ENCODE measurements at regions not wholly inside any gene's neighbourhood (a gene's known extent, or its start where the extent isn't known, plus 50 kb on each side); places are given as distances from the start of the nearest gene placed in this dataset.

DNA sequence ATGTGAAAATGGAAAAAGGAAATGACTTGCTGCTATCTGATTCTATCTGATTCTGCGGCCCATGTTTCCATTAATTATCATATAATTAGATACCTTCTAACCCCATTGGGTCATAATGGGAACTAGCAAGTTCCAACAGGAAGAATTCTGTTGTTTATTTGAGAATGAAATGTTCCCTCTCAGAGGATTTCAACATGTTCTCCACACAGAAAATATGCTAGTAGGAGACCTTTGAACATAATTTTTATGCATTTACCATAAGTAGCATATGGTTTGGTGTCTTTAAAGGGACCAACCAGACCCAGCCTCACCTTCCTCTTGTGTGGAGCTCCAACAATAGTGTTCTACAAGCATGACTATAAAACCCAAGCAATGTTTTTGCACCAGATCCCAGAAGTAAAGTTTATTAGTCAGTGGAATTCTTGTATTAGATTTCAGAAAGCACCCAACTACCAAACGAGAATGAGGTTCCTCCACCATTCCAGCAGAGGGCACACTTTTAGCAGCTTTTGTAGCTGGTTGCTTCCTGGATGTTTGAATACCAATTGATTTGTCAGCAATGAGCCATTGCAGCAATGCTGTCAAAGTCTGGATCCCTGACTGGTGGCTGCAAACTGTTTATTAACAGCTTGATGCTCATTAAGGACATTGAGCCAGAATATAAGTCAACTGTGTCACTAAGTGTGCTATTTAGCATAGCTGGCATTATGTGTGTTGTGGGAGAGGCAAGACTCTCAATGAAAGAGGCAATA is 143.6 kb upstream of the GJE1 start:
- H3K9me3 Mint-ChIP-seq, result no peaks in the 10 kb centered on the region
- no peak overlapping the region for H3K9ac ChIP-seq
- no peaks in the 10 kb centered on the region for H3K4me1 ChIP-seq
- no peaks in the 10 kb centered on the region for H3K27me3 Mint-ChIP-seq (ENCODE audit: insufficient read depth, low read depth)
- H3K4me3 Mint-ChIP-seq, result no peak overlapping the region
- H3K36me3 Mint-ChIP-seq, result no peaks in the 10 kb centered on the region
- no peak overlapping the region for H3K4me3 ChIP-seq
- no peaks in the 10 kb centered on the region for H3F3A ChIP-seq (ENCODE audit: low read depth)
- peak overlapping the region; percentile 86 for H2AFZ ChIP-seq (replicated peaks)
- peak; percentile 79 for DNase-seq (ENCODE audit: low spot score)
- no peaks in the 10 kb centered on the region for H3K9me3 ChIP-seq (ENCODE audit: low read depth)
- H3K36me3 ChIP-seq, result no peaks in the 10 kb centered on the region
- H4K20me1 ChIP-seq (ENCODE audit: low read depth), result no peaks in the 10 kb centered on the region
- H3K27ac Mint-ChIP-seq, result no peak overlapping the region
- H3K27me3 ChIP-seq, result no peaks in the 10 kb centered on the region
- H3K4me2 ChIP-seq, result no peak overlapping the region
- no peaks in the 10 kb centered on the region for H3K4me1 Mint-ChIP-seq
- TF ChIP-seq EZH2 (IDR thresholded peaks at IDR 0.05) (no peak), CTCF (IDR thresholded peaks at IDR 0.05) (peak; percentile 86)
- H3K79me2 ChIP-seq (ENCODE audit: low read depth), result no peaks in the 10 kb centered on the region
- no peak overlapping the region for H3K27ac ChIP-seq

- Mint-ChIP-seq H3K27me3 (ENCODE audit: insufficient read depth, low read depth) (no peaks in the 10 kb centered on the region), H3K9me3 (no peaks in the 10 kb centered on the region), H3K36me3 (no peaks in the 10 kb centered on the region), H3K4me3 (no peak overlapping the region), H3K4me1 (no peaks in the 10 kb centered on the region), H3K27ac (no peak overlapping the region)
- Histone ChIP-seq H3K4me3 (no peak overlapping the region), H3F3A (ENCODE audit: low read depth) (no peaks in the 10 kb centered on the region), H3K9me3 (ENCODE audit: low read depth) (no peaks in the 10 kb centered on the region), H3K36me3 (no peaks in the 10 kb centered on the region), H3K27ac (no peak overlapping the region), H3K27me3 (no peaks in the 10 kb centered on the region), H2AFZ (replicated peaks) (no peak overlapping the region), H3K79me2 (ENCODE audit: low read depth) (no peaks in the 10 kb centered on the region), H4K20me1 (ENCODE audit: low read depth) (no peaks in the 10 kb centered on the region), H3K4me2 (no peak overlapping the region), H3K9ac (no peak overlapping the region), H3K4me1 (no peaks in the 10 kb centered on the region)
- TF ChIP-seq CTCF (IDR thresholded peaks at IDR 0.05) (no peak), EZH2 (IDR thresholded peaks at IDR 0.05) (no peak), EZH2phosphoT487 (IDR thresholded peaks at IDR 0.05) (no peak)
- DNase-seq (ENCODE audit: low spot score), result no peak
Measured at GRCh38 chr6:141988327-141988726, 144.4 kb upstream of the GJE1 start.

- H3K79me2 ChIP-seq (ENCODE audit: low read depth), result no peaks in the 10 kb centered on the region
- no peak overlapping the region for H3K4me3 Mint-ChIP-seq
- H3K27ac Mint-ChIP-seq, result no peak overlapping the region
Measured at GRCh38 chr6:141986457-141986856, 146.3 kb upstream of the GJE1 start.

More at GRCh38 chr6:141986457-141986856, 146.3 kb upstream of the GJE1 start:
- no peak for TF ChIP-seq EZH2phosphoT487 (IDR thresholded peaks at IDR 0.05)
- TF ChIP-seq EZH2 (IDR thresholded peaks at IDR 0.05), result no peak
- TF ChIP-seq CTCF (IDR thresholded peaks at IDR 0.05), result no peak
- H3K27ac ChIP-seq, result no peak overlapping the region
- H3K27me3 Mint-ChIP-seq (ENCODE audit: insufficient read depth, low read depth), result no peaks in the 10 kb centered on the region
- no peak overlapping the region for H3K9ac ChIP-seq
- H3K27me3 ChIP-seq, result no peaks in the 10 kb centered on the region
- H3K4me1 ChIP-seq, result no peaks in the 10 kb centered on the region
- no peaks in the 10 kb centered on the region for H3K4me1 Mint-ChIP-seq
- no peak overlapping the region for H2AFZ ChIP-seq (replicated peaks)
- peak; percentile 37 for DNase-seq (ENCODE audit: low spot score)
- no peaks in the 10 kb centered on the region for H3F3A ChIP-seq (ENCODE audit: low read depth)
- H3K36me3 ChIP-seq, result no peaks in the 10 kb centered on the region
- H3K9me3 Mint-ChIP-seq, result no peaks in the 10 kb centered on the region
- no peak overlapping the region for H3K4me3 ChIP-seq
- H4K20me1 ChIP-seq (ENCODE audit: low read depth), result no peaks in the 10 kb centered on the region
- H3K4me2 ChIP-seq, result no peak overlapping the region
- no peaks in the 10 kb centered on the region for H3K9me3 ChIP-seq (ENCODE audit: low read depth)
- no peaks in the 10 kb centered on the region for H3K36me3 Mint-ChIP-seq
